Astrocyte of the cerebellum (primary cell): ENCODE measurements at regions not wholly inside any gene's neighbourhood (a gene's known extent, or its start where the extent isn't known, plus 50 kb on each side); places are given as distances from the start of the nearest gene placed in this dataset.

Source experiments
- DNase-seq: peaks from one replicate; pipeline ENCODE4 v3.0.0-alpha.2; 2011; ENCODE audit warnings: low read depth
- H3K4me3 ChIP-seq: 2 replicates; pipeline ENCODE4 v1.5.1; 2011; ENCODE audit warnings: mild to moderate bottlenecking, low read depth, low read length, moderate library complexity
- in situ Hi-C: cut with HindIII; loops from 2 replicates; pipeline ENCODE4 v1.10.0; 2017; ENCODE audit warnings: low sequenced_read_pairs
- TF ChIP-seq, protein P1 (sequence below): IDR thresholded peaks from 2 replicates; pipeline ENCODE4 v1.5.1; 2012; ENCODE audit warnings: low read length, low read depth, moderate library complexity, mild to moderate bottlenecking; ENCODE audit errors: missing control alignments

DNA sequence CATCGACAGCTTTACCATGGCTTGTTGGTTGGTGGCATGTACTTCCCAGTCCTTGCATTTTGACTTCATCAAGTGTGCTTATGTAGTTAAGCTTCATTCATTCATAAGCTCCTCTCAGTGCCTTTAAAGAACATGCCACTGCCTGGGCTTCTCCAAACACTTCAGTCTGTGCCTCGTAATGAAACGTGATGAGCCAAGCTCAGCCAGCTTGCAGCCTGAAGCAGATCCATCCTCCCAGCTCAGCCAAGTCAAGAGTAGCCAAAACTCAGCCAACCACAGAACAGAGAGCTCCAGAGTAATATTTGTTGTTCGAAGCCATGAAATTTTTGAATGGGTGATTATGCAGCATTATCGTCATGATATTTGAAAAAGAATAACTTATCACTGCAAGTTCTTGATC lies 989.7 kb downstream of the EFNB2 start:
- TF ChIP-seq, protein P1, sequence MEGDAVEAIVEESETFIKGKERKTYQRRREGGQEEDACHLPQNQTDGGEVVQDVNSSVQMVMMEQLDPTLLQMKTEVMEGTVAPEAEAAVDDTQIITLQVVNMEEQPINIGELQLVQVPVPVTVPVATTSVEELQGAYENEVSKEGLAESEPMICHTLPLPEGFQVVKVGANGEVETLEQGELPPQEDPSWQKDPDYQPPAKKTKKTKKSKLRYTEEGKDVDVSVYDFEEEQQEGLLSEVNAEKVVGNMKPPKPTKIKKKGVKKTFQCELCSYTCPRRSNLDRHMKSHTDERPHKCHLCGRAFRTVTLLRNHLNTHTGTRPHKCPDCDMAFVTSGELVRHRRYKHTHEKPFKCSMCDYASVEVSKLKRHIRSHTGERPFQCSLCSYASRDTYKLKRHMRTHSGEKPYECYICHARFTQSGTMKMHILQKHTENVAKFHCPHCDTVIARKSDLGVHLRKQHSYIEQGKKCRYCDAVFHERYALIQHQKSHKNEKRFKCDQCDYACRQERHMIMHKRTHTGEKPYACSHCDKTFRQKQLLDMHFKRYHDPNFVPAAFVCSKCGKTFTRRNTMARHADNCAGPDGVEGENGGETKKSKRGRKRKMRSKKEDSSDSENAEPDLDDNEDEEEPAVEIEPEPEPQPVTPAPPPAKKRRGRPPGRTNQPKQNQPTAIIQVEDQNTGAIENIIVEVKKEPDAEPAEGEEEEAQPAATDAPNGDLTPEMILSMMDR: no peak

DNA sequence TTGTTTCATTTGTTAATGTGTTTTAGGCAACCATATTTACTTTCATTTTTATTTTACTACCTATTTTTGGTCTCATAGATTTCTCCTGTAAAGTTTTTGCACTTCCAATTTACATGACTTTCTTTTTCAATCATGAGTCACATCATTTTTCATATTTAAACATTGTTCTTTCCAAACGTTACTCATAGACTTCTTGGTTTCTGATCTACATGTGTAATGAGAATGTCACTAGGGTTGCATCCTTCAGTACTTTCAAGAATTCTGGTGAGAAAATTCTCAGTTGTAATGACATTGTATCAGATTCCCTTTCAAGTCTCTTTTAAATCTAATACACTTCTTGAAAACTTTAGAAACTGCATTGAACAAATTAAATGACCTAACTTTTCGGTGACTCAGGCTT lies 991.7 kb downstream of the EFNB2 start:
- no peak for DNase-seq
- in situ Hi-C loops: no loop called here
- TF ChIP-seq, protein P1: no peak
- no peak overlapping the region for H3K4me3 ChIP-seq

More for the DNA sequence above, 989.7 kb downstream of the EFNB2 start:
- in situ Hi-C loops: no loop called here
- no peak overlapping the region for H3K4me3 ChIP-seq
- DNase-seq: no peak

DNA sequence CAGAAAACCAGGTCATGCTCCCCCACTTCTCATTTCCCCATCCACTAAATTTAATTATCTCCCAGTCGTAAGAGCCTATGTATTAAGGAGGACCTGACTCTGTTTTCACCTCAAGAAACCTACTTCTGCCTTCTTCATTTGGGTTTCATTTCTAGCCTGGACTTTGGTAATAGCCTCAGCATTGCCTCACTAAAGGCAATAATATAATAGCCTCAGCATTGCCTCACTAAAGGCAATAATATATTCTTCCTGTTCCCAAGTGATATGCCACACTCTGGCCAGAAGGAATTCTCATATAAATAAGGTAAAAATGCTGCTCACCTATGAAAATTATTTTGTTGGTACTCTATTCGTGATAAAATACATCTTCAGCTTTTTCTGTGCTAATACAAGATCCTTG lies 993.9 kb downstream of the EFNB2 start:
- in situ Hi-C loops: no loop called here
- no peak overlapping the region for H3K4me3 ChIP-seq
- DNase-seq: no peak
- TF ChIP-seq, protein P1: no peak

DNA sequence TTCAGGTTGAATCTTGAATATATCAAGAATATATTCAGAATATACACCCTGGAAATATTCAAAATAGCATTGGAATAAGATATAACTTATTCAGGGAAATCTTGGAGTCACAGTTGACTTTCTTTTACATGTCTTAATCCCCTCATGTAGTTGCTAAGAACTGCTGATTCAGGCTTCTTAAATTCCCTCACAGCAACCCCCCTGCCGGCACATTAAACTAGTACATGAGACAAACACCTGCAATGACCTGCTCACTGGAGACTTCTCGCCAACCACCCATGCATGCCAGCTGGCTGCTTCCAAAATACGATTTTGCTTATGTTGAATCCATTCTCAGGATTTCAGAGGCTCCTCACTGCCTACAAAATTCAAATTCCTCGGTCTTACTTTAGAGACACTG lies 997.1 kb downstream of the EFNB2 start:
- no peak overlapping the region for H3K4me3 ChIP-seq
- in situ Hi-C loops: no loop called here
- TF ChIP-seq, protein P1: no peak
- no peak for DNase-seq

DNA sequence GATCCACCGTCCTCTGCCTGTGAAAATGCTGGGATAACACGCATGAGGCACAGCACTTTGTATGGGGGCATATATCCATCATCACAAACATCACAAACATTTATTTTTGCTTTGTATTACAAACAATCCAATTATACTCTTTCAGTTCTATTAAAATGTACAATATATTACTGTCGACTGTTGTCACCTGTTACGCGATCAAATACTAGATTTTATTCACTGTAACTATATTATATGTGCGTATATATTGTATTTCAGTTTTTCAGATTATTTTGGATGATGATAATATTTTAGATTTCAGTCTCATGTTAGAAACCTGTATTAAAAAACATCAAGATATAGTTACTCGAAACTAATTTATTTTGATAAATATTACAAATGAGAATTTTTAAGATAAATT lies 998.3 kb downstream of the EFNB2 start:
- no peak overlapping the region for H3K4me3 ChIP-seq
- no peak for DNase-seq
- in situ Hi-C loops: no loop called here
- TF ChIP-seq, protein P1: no peak

DNA sequence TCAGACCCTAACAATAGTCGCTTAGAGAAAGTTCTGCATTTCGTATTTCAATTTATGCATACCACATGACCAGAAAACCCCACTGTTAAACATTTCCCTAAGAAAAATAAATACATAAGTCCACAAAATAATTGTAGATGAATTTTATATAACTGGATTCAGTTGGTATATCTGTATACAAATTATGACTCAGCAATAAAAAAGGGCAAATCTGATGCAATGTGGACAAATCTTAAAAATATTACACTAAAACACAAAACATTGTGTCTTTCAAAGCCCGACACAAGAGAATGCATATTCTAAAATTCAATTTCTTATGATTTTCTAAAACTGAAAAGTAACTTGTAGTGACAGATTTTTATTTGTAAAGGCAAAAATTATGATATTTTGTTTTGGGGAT lies 1005.0 kb downstream of the EFNB2 start:
- in situ Hi-C loops: no loop called here
- TF ChIP-seq, protein P1: no peak
- no peak overlapping the region for H3K4me3 ChIP-seq
- no peak for DNase-seq

DNA sequence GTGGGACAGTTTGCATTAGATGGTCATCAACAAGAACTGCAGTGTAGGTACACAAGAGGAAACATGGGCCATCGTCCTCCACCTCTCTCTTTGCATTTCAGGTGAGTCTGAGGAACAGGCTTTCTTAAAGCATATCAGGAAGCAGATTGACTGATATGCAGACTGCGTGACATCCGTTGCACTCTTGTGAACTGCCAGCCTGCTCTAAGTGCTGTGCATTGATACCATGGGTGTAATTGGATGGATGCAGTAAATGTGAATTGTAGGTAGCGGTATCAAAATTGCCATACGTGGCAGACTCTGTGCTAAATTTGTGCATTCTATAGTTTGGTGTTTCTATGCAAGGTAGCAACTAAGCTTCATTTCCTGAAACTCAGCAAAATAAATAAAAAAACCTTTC lies 1008.3 kb downstream of the EFNB2 start:
- in situ Hi-C loops: no loop called here
- DNase-seq: no peak

More for the DNA sequence above, 1008.3 kb downstream of the EFNB2 start:
- TF ChIP-seq, protein P1: no peak
- H3K4me3 ChIP-seq: no peak overlapping the region
